ENCODE measurements at regions not wholly inside any gene's neighbourhood (a gene's known extent, or its start where the extent isn't known, plus 50 kb on each side); places are given as distances from the start of the nearest gene placed in this dataset.

GRCh38 chr17:72503556-72503955 is 382.7 kb downstream of the SOX9 start:
- Histone ChIP-seq H3K9me3 (no peaks in the 10 kb centered on the region), H3K4me3 (no peak overlapping the region), H3K27me3 (peaks cover 0 to 6% (median 2%) of the 10 kb centered on the region in 9 donors), H3K27ac (no peak overlapping the region), H3K4me1 (no peaks in the 10 kb centered on the region), H3K36me3 (no peaks in the 10 kb centered on the region)
- no peak for TF ChIP-seq POLR2A (IDR thresholded peaks at IDR 0.05)
- TF ChIP-seq CTCF (IDR thresholded peaks at IDR 0.05), result no peak
- ATAC-seq, result no peak
- intact Hi-C loops (cut with DNase I), result no loop called here
- no peak for DNase-seq
- 89 to 93% (median 91%) methylated on average over 6 of the region's 6 CpGs for WGBS, 4 donors

GRCh38 chr17:72504783-72505182 is 384.0 kb downstream of the SOX9 start:
- ATAC-seq (no peak), DNase-seq (no peak)
- WGBS, 4 donors, result 76 to 89% (median 88%) methylated on average over 4 of the region's 4 CpGs
- intact Hi-C loops (cut with DNase I), result no loop called here
- Histone ChIP-seq H3K27ac (no peak overlapping the region), H3K4me1 (no peaks in the 10 kb centered on the region), H3K27me3 (peaks cover 0 to 6% (median 0%) of the 10 kb centered on the region in 9 donors), H3K9me3 (no peaks in the 10 kb centered on the region), H3K4me3 (no peak overlapping the region), H3K36me3 (no peaks in the 10 kb centered on the region)
- no peak for TF ChIP-seq CTCF (IDR thresholded peaks at IDR 0.05)
- TF ChIP-seq POLR2A (IDR thresholded peaks at IDR 0.05), result no peak

GRCh38 chr17:72506773-72507172 is 386.0 kb downstream of the SOX9 start:
- H3K4me1 ChIP-seq, result no peaks in the 10 kb centered on the region
- no peak for DNase-seq
- no peak for ATAC-seq
- peaks cover 0 to 4% (median 0%) of the 10 kb centered on the region in 9 donors for H3K27me3 ChIP-seq
- H3K9me3 ChIP-seq, result no peaks in the 10 kb centered on the region
- 76 to 83% (median 81%) methylated on average over 12 of the region's 12 CpGs for WGBS, 4 donors
- intact Hi-C loops (cut with DNase I), result no loop called here
- no peak overlapping the region for H3K27ac ChIP-seq
- H3K4me3 ChIP-seq, result no peak overlapping the region
- TF ChIP-seq POLR2A (IDR thresholded peaks at IDR 0.05), result no peak
- no peak for TF ChIP-seq CTCF (IDR thresholded peaks at IDR 0.05)
- no peaks in the 10 kb centered on the region for H3K36me3 ChIP-seq

- intact Hi-C loops (cut with DNase I), result no loop called here
- Histone ChIP-seq H3K4me1 (no peaks in the 10 kb centered on the region), H3K9me3 (no peaks in the 10 kb centered on the region), H3K27me3 (peaks cover 0 to 4% (median 0%) of the 10 kb centered on the region in 9 donors), H3K4me3 (no peak overlapping the region), H3K27ac (no peak overlapping the region), H3K36me3 (no peaks in the 10 kb centered on the region)
- no peak for ATAC-seq
- DNase-seq, result no peak
- WGBS, 4 donors, result 65 to 86% (median 79%) methylated on average over 7 of the region's 7 CpGs
- TF ChIP-seq POLR2A (IDR thresholded peaks at IDR 0.05), result no peak
- no peak for TF ChIP-seq CTCF (IDR thresholded peaks at IDR 0.05)
Measured at GRCh38 chr17:72507370-72507769, 386.6 kb downstream of the SOX9 start.

Measured in heart left ventricle (tissue), 16 donors.